K562 (cell line): ENCODE measurements at regions not wholly inside any gene's neighbourhood (a gene's known extent, or its start where the extent isn't known, plus 50 kb on each side); places are given as distances from the start of the nearest gene placed in this dataset.

Experiments
- ATAC-seq: fragments of 200-7000 bp; cut with Tn5 transposase; 3 replicates; pipeline ENCODE4 v1.9.1; 2020; ENCODE audit warnings: moderate library complexity
- BruUV-seq: library from RNA; stranded (reverse); fragments of 400-500 nt; replicated peaks from 2 replicates; lab custom pipeline; 2021; lab: Mats Ljungman, UMichigan
- CTCF ChIA-PET: fragments of 300-600 bp; formaldehyde crosslinking; extraction: SDS; loops from one replicate; lab custom pipeline; 2021; ENCODE audit warnings: low intra/inter-chr PET ratio; lab: Yijun Ruan, JAX
- POLR2A ChIA-PET: fragments of 300-600, 350-650 bp; sonication (Branson Sonifier 250); formaldehyde crosslinking; extraction: SDS; loops from one replicate; lab custom pipeline; 2021; ENCODE audit warnings: antibody characterized with exemption, inconsistent platforms; lab: Yijun Ruan, JAX
- DNase-seq, 4 experiments: peaks; one replicate each; pipeline versions ENCODE4 v3.0.0 to v3.0.0-alpha.2; 2011 to 2018; ENCODE audit warnings: low spot score in 3 of 4, mixed read lengths in 3 of 4; ENCODE audit errors: extremely low read depth in 1 of 4
- FAIRE-seq: peaks from 2 replicates; lab custom pipeline; 2011; peaks lifted over from hg19 to GRCh38; lab: Jason Lieb, UNC
- H2AFZ ChIP-seq: 2 replicates; pipeline ENCODE4 v1.6.0; 2011; ENCODE audit warnings: low read depth, low read length, control low read depth, inconsistent platforms
- H3K27ac ChIP-seq: fragments of 200-600 bp; 3 replicates; pipeline ENCODE4 v1.8.0; 2011; ENCODE audit warnings: low read depth, mild to moderate bottlenecking, control low read depth, inconsistent platforms, low read length, moderate library complexity, mixed read lengths; ENCODE audit errors: extremely low read depth
- H3K27me3 ChIP-seq, 2 experiments: fragments of 300-600 bp in 1 of 2; 2 replicates in 1 of 2; 3 replicates in 1 of 2; pipeline versions ENCODE4 v1.6.0 to v1.8.0; 2011; ENCODE audit warnings: inconsistent platforms in 2 of 2, low read length in 2 of 2, mild to moderate bottlenecking in 1 of 2, mixed read lengths in 1 of 2, moderate library complexity in 1 of 2; ENCODE audit not compliant: control insufficient read depth in 2 of 2, insufficient read depth in 2 of 2
- H3K36me3 ChIP-seq: fragments of 300-600 bp; 3 replicates; pipeline ENCODE4 v1.8.0; 2011; ENCODE audit warnings: mild to moderate bottlenecking, low read length, inconsistent platforms; ENCODE audit not compliant: control insufficient read depth, insufficient read depth
- H3K4me1 ChIP-seq, 2 experiments: fragments of 200-600 bp in 1 of 2; replicated peaks in 1 of 2; 2 replicates in 1 of 2; 3 replicates in 1 of 2; pipeline versions ENCODE4 v1.5.1 to v1.8.0; 2011; ENCODE audit warnings: inconsistent platforms in 2 of 2, low read length in 2 of 2, mild to moderate bottlenecking in 1 of 2, mixed read lengths in 1 of 2, moderate library complexity in 1 of 2; ENCODE audit not compliant: control insufficient read depth in 2 of 2, insufficient read depth in 2 of 2
- H3K4me2 ChIP-seq: 2 replicates; pipeline ENCODE4 v1.6.1; 2011; ENCODE audit warnings: low read length, control low read depth, inconsistent platforms, mixed read lengths; ENCODE audit not compliant: insufficient read depth
- H3K4me3 ChIP-seq: fragments of 200-600 bp; sonication (generic), shearing (Covaris generic); 2 replicates; pipeline ENCODE4 v1.5.1; 2016; ENCODE audit warnings: control low read depth, inconsistent platforms
- H3K79me2 ChIP-seq: fragments of 200-600 bp; 3 replicates; pipeline ENCODE4 v1.8.0; 2011; ENCODE audit warnings: low read length, inconsistent platforms; ENCODE audit not compliant: control insufficient read depth, insufficient read depth
- H3K9ac ChIP-seq, 2 experiments: 2 replicates each; pipeline versions ENCODE4 v1.6.0 to v1.6.1; 2011; ENCODE audit warnings: low read depth in 2 of 2, low read length in 2 of 2, control low read depth in 1 of 2, inconsistent platforms in 1 of 2, mild to moderate bottlenecking in 1 of 2, mixed read lengths in 1 of 2; ENCODE audit not compliant: insufficient read depth in 1 of 2
- H3K9me1 ChIP-seq: one replicate; pipeline ENCODE4 v1.6.0; 2011; ENCODE audit warnings: inconsistent platforms, mild to moderate bottlenecking, low read length, moderate library complexity; ENCODE audit not compliant: control insufficient read depth, insufficient read depth
- H3K9me3 ChIP-seq: replicated peaks from 2 replicates; pipeline ENCODE4 v1.5.1; 2011; ENCODE audit warnings: low read depth, low read length, inconsistent platforms; ENCODE audit not compliant: control insufficient read depth, insufficient read depth
- H4K20me1 ChIP-seq: replicated peaks from 2 replicates; pipeline ENCODE4 v1.6.1; 2011; ENCODE audit warnings: low read length, inconsistent platforms, mixed read lengths; ENCODE audit not compliant: control insufficient read depth, insufficient read depth
- TFE3 ChIP-seq: fragments of 450-650 bp; formaldehyde crosslinking; IDR thresholded peaks from 2 replicates; pipeline ENCODE4 v1.4.0; 2020; ENCODE audit warnings: mild to moderate bottlenecking, mixed read lengths
- ZNF146 ChIP-seq: IDR thresholded peaks from one replicate; pipeline ENCODE4 v1.6.1; 2018; ENCODE audit warnings: missing compliant biosample characterization; ENCODE audit not compliant: unreplicated experiment
- WGBS: fragments of 100-300 bp; shearing (Covaris generic); methylation state at CpG from one replicate; pipeline ENCODE4 v1.1.6; 2016; ENCODE audit warnings: low coverage, mixed read lengths; ENCODE audit not compliant: insufficient coverage; ENCODE audit errors: missing lambda C conversion rate; 5-methylcytosine and 5-hydroxymethylcytosine counted together
- in situ Hi-C: fragments of 300-500 bp; cut with MboI; formaldehyde crosslinking; loops from 4 replicates; pipeline ENCODE4 v1.15.0; 2018; ENCODE audit warnings: inconsistent platforms, mixed read lengths
- intact Hi-C: fragments of 100-400 bp; cut with micrococcal nuclease; formaldehyde crosslinking; loops from 2 replicates; pipeline ENCODE4 v1.14.2; 2022

DNA sequence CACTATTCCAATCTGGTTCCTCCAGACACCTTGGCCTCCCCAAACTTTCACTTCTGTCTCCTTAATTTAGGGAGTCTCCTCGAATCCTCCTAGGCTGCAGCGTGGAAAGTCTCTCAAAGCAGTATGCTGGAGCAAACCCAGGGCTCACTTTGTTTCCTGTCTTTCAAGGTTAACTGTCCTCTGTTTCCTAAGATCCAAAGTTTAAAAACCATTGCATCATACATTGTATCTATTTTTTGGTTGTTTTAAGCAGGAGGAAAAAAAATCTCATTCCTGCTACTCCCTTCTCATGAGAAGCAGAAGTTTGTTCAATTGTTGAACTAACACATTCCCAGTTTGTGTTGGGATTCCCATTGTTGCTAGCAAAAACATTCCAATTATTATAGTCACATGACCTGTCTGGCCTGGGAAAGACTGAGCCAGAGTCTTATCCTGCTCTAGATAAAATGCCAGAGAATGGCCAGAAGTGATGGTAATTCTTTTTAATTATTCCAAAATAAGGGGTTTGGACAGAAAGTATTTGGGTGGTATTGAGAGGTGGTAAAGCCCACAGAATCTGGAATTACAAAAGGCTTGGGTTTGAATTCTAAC is 67.3 kb downstream of the HSPB8 start:
- Histone ChIP-seq H3K27me3 (peaks cover 0 to 5% of the 10 kb centered on the region in 2 experiments; a peak in 2 of 5 replicates), H3K79me2 (no peaks in the 10 kb centered on the region), H2AFZ (no peak overlapping the region), H3K4me1 (no peaks in the 10 kb centered on the region), H3K9me1 (no peaks in the 10 kb centered on the region), H3K36me3 (no peaks in the 10 kb centered on the region), H3K4me2 (no peak overlapping the region), H3K4me3 (no peak overlapping the region), H3K9me3 (no peaks in the 10 kb centered on the region), H4K20me1 (no peaks in the 10 kb centered on the region), H3K9ac (no peak overlapping the region), H3K27ac (no peak overlapping the region)
- BruUV-seq: no TSS peak
- in situ Hi-C loops (no loop called here), intact Hi-C loops (no loop called here)
- ChIA-PET POLR2A (no interaction called here), CTCF (no interaction called here)
- 0% methylated on average over 2 of the region's 2 CpGs for WGBS
- DNase-seq (no peak), ATAC-seq (no peak), FAIRE-seq (no peak)
- TF ChIP-seq ZNF146 (CRISPR knock-in tag): no peak
- TF ChIP-seq TFE3 (CRISPR knock-in tag): peak; percentile 28; the same call in 1 of the 2 replicates
